ENCODE measurements at regions not wholly inside any gene's neighbourhood (a gene's known extent, or its start where the extent isn't known, plus 50 kb on each side); places are given as distances from the start of the nearest gene placed in this dataset.
"Not testable (repeated sequence)": the region's sequence is repeated elsewhere in the genome, so short reads cannot be mapped to it uniquely, and the experiment has no call there.

DNA sequence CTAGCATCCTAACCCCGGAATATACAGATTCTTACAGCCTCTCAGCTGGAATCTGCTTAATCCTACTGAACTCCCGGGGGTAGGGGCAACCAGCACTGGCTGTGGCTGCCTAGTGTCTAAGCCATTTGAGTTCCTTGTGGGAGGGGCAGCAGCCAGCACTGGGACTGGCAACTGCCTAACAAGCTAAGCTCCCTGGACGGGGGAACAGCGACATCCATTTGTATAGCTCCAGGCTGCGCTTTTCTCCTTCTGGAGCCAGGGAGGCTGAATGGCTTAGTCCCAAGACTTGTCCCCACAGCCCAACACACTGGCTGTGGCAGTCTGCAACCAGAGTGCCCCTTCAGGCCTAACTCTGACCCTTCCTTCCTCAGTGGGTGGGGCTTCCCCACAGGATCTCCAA lies 787.2 kb downstream of the METTL4 start:
- no peak for TF ChIP-seq CTCF (IDR thresholded peaks at IDR 0.05; ENCODE audit: control insufficient read depth, insufficient read depth, low read depth, low read length, missing control alignments)
- H3K4me3 ChIP-seq (ENCODE audit: control insufficient read depth, low read depth, low read length), result no peak overlapping the region
- no peak for DNase-seq (ENCODE audit: low read depth)

DNA sequence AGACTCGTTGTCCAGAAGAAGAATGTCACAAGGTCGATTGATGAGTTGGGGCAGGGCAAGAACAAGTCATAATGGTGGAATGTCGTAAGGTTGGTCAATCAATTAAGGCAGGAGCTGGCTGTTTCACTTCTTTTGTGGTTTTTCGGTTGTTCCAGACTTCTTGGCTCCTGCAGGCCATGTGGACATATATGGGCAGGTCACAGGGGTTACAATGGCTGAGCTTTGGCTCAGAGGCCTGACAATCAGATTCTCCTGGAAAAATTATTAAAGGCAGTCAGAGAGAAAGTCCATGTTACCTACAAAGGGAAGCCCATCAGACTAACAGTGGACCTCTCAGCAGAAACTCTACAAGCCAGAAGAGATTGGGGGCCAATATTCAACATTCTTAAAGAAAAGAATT lies 785.3 kb downstream of the METTL4 start:
- not testable (repeated sequence) for DNase-seq (ENCODE audit: low read depth); H3K4me3 ChIP-seq (ENCODE audit: control insufficient read depth, low read depth, low read length)

- DNase-seq (ENCODE audit: low read depth), result no peak
- no peak overlapping the region for H3K4me3 ChIP-seq (ENCODE audit: control insufficient read depth, low read depth, low read length)
- no peak for TF ChIP-seq CTCF (IDR thresholded peaks at IDR 0.05; ENCODE audit: control insufficient read depth, insufficient read depth, low read depth, low read length, missing control alignments)
Observed at GRCh38 chr18:1796636-1797035, 774.7 kb downstream of the METTL4 start.

DNA sequence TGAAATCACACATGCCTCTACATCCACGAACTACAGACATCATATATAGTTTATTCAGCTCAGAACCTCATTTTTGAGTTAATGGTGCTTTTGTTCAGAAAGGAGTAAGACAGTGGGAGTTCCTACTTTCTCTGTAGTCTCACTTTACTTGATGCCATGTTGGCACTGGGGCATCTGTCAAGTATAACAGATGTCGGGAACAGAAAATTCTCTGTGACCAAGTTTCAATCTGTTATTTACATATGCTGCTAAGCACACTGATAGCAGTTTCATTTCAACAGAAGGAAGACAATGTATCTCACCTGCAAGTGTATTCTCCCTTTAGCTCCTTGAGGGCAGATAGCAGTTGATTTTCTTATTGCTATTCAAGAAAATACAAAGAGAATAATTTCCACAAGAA lies 774.1 kb downstream of the METTL4 start:
- H3K4me3 ChIP-seq (ENCODE audit: control insufficient read depth, low read depth, low read length), result no peak overlapping the region
- no peak for TF ChIP-seq CTCF (IDR thresholded peaks at IDR 0.05; ENCODE audit: control insufficient read depth, insufficient read depth, low read depth, low read length, missing control alignments)
- no peak for DNase-seq (ENCODE audit: low read depth)

DNA sequence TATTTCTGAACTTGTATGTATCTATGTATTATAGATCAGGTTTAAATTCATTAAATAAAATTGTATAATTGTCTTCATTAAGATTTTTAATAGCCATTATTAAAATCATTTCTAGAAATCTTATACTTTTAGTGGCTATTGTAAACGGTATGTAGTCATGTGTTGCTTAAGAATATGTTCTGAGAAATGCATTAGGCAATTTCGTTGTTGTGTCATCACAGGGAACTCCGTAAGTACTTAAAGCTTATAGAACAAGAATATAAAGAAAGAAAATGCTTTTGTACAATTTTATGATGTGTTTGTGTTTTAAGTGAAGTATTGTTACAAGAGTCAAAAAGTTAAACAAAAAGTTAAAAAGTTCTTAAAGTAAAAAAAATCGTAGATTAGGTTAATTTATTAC lies 765.8 kb downstream of the METTL4 start:
- H3K4me3 ChIP-seq (ENCODE audit: control insufficient read depth, low read depth, low read length), result no peak overlapping the region
- DNase-seq (ENCODE audit: low read depth), result no peak
- no peak for TF ChIP-seq CTCF (IDR thresholded peaks at IDR 0.05; ENCODE audit: control insufficient read depth, insufficient read depth, low read depth, low read length, missing control alignments)

GRCh38 chr18:1806884-1807615 lies 764.3 kb downstream of the METTL4 start:
- no peak for TF ChIP-seq CTCF (IDR thresholded peaks at IDR 0.05; ENCODE audit: control insufficient read depth, insufficient read depth, low read depth, low read length, missing control alignments)
- no peak overlapping the region for H3K4me3 ChIP-seq (ENCODE audit: control insufficient read depth, low read depth, low read length)
- DNase-seq (ENCODE audit: low read depth), result no peak

GRCh38 chr18:1811282-1811681 lies 760.0 kb downstream of the METTL4 start:
- DNase-seq (ENCODE audit: low read depth), result no peak
- no peak overlapping the region for H3K4me3 ChIP-seq (ENCODE audit: control insufficient read depth, low read depth, low read length)
- no peak for TF ChIP-seq CTCF (IDR thresholded peaks at IDR 0.05; ENCODE audit: control insufficient read depth, insufficient read depth, low read depth, low read length, missing control alignments)

Measured in AG09309 (cell line).